Lower leg skin (tissue), 4 donors: ENCODE measurements at regions not wholly inside any gene's neighbourhood (a gene's known extent, or its start where the extent isn't known, plus 50 kb on each side); places are given as distances from the start of the nearest gene placed in this dataset.

ENCODE experiments used
- DNase-seq, 2 donors: peaks; one replicate each; pipeline ENCODE4 v3.0.0-alpha.2; 2019; ENCODE audit warnings: low spot score in 2 of 2
- H3K4me3 ChIP-seq: fragments of 200-600 bp; sonication (generic); 2 replicates; pipeline ENCODE4 v1.5.1; 2017; ENCODE audit warnings: mild to moderate bottlenecking, low read depth; ENCODE audit not compliant: poor library complexity, severe bottlenecking
- POLR2A ChIP-seq, 2 donors: fragments of 450-650 bp; IDR thresholded peaks; one replicate each; pipeline ENCODE4 v1.6.1; 2016 to 2017; ENCODE audit warnings: antibody characterized with exemption in 2 of 2, mild to moderate bottlenecking in 1 of 2, moderate library complexity in 1 of 2
- WGBS, 2 donors: methylation state at CpG; one replicate each; pipeline ENCODE4 v1.1.5; 2018; 5-methylcytosine and 5-hydroxymethylcytosine counted together
- intact Hi-C: fragments of 100-400 bp; cut with DNase I; formaldehyde crosslinking; loops from one replicate; pipeline ENCODE4 v1.15.0; 2023; ENCODE audit warnings: low total_unique reads
- TF ChIP-seq, protein P1 (sequence below), 3 donors: fragments of 450-650 bp; IDR thresholded peaks; one replicate each; pipeline ENCODE4 v1.5.1; 2016; ENCODE audit warnings: antibody characterized with exemption in 3 of 3, mild to moderate bottlenecking in 3 of 3, moderate library complexity in 2 of 3

DNA sequence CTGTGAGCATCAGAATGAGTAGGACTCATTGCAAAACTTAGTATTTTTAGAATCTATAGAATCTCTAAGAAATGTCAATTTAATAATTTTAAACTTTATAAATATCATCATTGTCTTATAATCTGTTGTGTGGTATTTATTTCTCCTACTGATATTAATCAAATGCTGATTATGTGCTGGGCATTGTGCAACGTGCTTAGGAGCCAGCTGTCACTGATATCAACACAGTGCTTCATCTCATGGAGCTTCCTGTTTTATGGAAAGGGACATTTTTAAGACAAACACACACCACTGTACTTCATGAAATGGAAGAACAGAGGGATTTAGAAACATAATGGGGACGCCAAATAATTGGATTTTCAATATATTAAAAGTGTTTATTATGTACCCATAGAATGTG lies 737.9 kb upstream of the TMPRSS15 start:
- H3K4me3 ChIP-seq: no peak overlapping the region
- intact Hi-C loops: no loop called here
- no peak for DNase-seq
- WGBS, 2 donors: 59 to 65% methylated on average over 2 of the region's 2 CpGs
- TF ChIP-seq, protein P1, sequence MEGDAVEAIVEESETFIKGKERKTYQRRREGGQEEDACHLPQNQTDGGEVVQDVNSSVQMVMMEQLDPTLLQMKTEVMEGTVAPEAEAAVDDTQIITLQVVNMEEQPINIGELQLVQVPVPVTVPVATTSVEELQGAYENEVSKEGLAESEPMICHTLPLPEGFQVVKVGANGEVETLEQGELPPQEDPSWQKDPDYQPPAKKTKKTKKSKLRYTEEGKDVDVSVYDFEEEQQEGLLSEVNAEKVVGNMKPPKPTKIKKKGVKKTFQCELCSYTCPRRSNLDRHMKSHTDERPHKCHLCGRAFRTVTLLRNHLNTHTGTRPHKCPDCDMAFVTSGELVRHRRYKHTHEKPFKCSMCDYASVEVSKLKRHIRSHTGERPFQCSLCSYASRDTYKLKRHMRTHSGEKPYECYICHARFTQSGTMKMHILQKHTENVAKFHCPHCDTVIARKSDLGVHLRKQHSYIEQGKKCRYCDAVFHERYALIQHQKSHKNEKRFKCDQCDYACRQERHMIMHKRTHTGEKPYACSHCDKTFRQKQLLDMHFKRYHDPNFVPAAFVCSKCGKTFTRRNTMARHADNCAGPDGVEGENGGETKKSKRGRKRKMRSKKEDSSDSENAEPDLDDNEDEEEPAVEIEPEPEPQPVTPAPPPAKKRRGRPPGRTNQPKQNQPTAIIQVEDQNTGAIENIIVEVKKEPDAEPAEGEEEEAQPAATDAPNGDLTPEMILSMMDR (IDR thresholded peaks at IDR 0.05): no peak
- no peak for TF ChIP-seq POLR2A (IDR thresholded peaks at IDR 0.05)

DNA sequence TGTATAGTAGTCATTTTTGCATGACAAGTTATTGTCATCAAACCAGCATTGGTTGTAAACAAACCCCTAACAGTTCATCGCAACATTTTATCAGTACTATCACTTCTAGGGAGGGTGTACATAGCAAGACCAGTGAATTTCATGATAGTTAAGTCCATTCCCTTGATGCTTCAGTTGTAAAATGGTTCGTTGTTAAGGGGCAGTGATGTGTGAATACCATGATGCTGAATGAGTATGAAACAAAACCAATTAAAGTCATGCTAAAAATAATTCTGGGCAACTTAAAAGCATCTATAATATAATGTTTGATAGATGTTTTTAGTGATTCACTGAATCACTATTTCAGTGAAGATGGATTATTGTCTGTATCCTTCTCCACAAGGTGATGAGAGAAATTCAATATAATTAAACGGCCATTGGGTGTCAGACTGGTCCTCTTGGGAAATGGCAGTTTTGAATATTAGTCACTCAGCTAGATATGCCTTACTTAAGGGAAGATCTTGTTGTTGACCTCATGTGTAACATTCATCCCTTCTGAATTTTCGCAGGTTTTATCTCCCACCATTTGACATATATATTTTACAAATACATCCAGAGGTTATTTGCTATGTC lies 742.2 kb upstream of the TMPRSS15 start:
- no peak for DNase-seq
- no peak for TF ChIP-seq POLR2A (IDR thresholded peaks at IDR 0.05)
- 85 to 89% methylated on average over 4 of the region's 4 CpGs for WGBS, 2 donors
- no peak overlapping the region for H3K4me3 ChIP-seq
- intact Hi-C loops: no loop called here

DNA sequence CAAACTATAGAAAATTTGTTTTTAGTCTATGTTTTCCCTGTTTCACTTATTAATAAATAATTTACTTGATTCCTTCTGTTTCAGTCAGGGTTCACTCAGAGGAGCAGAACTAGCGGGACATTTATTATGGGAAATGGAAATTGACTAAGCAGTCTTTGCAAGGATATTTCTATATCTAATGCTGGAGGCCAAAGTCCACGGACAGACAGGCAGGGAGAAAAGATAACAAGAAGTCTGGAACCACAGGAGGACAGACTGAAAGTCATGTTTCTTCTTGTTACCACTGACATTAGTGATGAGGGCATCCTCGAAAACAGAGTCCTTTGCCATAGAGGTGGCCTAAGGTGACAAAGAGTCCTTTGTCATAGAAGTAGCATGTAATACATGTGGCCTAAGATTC lies 744.5 kb upstream of the TMPRSS15 start:
- TF ChIP-seq POLR2A (IDR thresholded peaks at IDR 0.05): no peak
- TF ChIP-seq, protein P1 (IDR thresholded peaks at IDR 0.05): no peak
- intact Hi-C loops: no loop called here
- no peak for DNase-seq
- H3K4me3 ChIP-seq: no peak overlapping the region
- 72 to 87% methylated on average over 3 of the region's 3 CpGs for WGBS, 2 donors

DNA sequence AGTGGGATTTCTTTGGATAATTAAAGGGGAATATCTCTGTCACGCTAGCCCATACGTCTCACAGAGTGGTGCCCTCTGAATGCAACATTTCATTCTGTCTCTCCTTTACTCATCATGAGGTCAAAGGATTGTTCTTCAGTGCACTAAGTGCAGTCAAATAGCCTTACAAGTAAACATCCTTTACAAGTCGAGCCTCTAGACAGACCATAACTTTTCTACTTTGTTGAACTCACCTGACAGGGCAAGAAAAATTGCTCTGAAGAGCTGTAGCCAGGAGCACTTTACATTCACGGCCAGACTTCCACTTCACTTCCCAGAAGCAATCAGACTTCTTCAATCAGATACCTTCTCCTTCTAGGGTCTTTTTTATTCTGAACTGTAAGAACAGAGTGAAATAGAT lies 768.0 kb upstream of the TMPRSS15 start:
- intact Hi-C loops: no loop called here
- H3K4me3 ChIP-seq: no peak overlapping the region
- TF ChIP-seq, protein P1 (IDR thresholded peaks at IDR 0.05): no peak
- no peak for TF ChIP-seq POLR2A (IDR thresholded peaks at IDR 0.05)
- 31 to 47% methylated on average over 4 of the region's 4 CpGs for WGBS, 2 donors
- DNase-seq: no peak

DNA sequence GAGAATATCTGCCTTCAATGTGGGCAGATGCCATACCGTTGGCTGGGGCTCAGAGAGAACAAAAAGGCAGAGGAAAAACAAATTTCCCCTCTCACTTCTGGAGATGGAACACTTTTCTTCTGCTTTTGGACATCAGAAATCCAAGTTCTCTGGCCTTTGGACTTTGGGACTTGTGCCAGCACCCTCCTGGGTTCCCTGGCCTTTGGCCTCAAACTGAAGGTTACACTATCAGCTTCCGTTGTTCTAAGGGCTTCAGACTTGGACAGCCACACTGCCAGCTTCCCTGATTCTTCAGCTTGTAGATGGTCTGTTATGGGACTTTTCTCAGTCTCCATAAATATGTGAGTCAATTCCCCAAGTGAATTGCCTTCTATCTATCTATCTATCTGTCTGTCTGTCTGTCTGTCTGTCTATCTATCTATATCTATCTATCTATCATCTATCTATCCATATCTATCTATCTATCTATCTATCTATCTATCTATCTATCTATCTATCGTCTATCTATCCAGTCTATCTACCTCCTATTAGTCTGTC lies 778.1 kb upstream of the TMPRSS15 start:
- WGBS, 2 donors: 83% methylated on average over 3 of the region's 3 CpGs
- intact Hi-C loops: no loop called here
- no peak overlapping the region for H3K4me3 ChIP-seq
- no peak for TF ChIP-seq POLR2A (IDR thresholded peaks at IDR 0.05)
- TF ChIP-seq, protein P1 (IDR thresholded peaks at IDR 0.05): no peak
- no peak for DNase-seq

DNA sequence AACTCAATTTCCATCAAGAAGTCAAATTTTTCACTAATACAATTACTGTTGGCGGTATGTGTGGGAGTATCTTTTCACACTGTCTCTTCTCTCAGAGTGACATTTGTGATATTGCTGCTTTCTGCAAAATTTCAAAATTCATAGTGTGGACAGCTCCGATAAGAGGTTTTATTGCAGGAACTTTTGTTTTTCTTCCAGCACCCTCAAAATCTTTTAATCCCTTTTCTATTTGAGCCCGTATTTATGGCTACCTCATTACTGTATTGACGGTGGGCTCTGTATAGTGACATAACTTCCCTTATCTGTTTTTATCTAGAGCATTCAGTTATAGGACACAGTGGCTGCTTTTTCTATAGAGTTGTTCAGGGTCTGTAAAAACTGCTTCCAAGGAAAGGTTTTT lies 794.4 kb upstream of the TMPRSS15 start:
- 49 to 59% methylated on average over 4 of the region's 4 CpGs for WGBS, 2 donors
- H3K4me3 ChIP-seq: no peak overlapping the region
- DNase-seq: no peak
- intact Hi-C loops: no loop called here
- no peak for TF ChIP-seq POLR2A (IDR thresholded peaks at IDR 0.05)
- TF ChIP-seq, protein P1 (IDR thresholded peaks at IDR 0.05): no peak
